Upper lobe of right lung (tissue), 1 donor: ENCODE measurements at regions not wholly inside any gene's neighbourhood (a gene's known extent, or its start where the extent isn't known, plus 50 kb on each side); places are given as distances from the start of the nearest gene placed in this dataset.
"Not testable (repeated sequence)": the region's sequence is repeated elsewhere in the genome, so short reads cannot be mapped to it uniquely, and the experiment has no call there.

Experiments used
- ATAC-seq: fragments of 200-7000 bp; cut with Tn5 transposase; one replicate; pipeline ENCODE4 v1.9.1; 2020; ENCODE audit warnings: mild to moderate bottlenecking, moderate library complexity
- DNase-seq: peaks from one replicate; pipeline ENCODE4 v3.0.0-alpha.2; 2020
- H3K27ac ChIP-seq: fragments of 200-600 bp; one replicate; pipeline ENCODE4 v1.8.0; 2022
- H3K27me3 ChIP-seq: fragments of 200-600 bp; one replicate; pipeline ENCODE4 v1.8.0; 2022; ENCODE audit warnings: mild to moderate bottlenecking
- H3K36me3 ChIP-seq: fragments of 200-600 bp; one replicate; pipeline ENCODE4 v1.8.0; 2022
- H3K4me1 ChIP-seq: fragments of 200-600 bp; one replicate; pipeline ENCODE4 v1.8.0; 2022
- H3K4me3 ChIP-seq: fragments of 200-600 bp; one replicate; pipeline ENCODE4 v1.8.0; 2022; ENCODE audit warnings: mild to moderate bottlenecking
- H3K9me3 ChIP-seq: fragments of 200-600 bp; one replicate; pipeline ENCODE4 v1.8.0; 2022
- intact Hi-C: fragments of 100-400 bp; cut with DNase I; formaldehyde crosslinking; loops from one replicate; pipeline ENCODE4 v1.11.0; 2022
- TF ChIP-seq, protein P1 (sequence below): fragments of 200-600 bp; IDR thresholded peaks from one replicate; pipeline ENCODE4 v1.8.0; 2022; ENCODE audit warnings: antibody characterized with exemption
- donor health status: DM: no; HTN: yes; CAD: no; lungs with severe emphysema.

- Histone ChIP-seq H3K4me3 (no peak overlapping the region), H3K9me3 (no peaks in the 10 kb centered on the region), H3K27me3 (no peaks in the 10 kb centered on the region), H3K27ac (no peak overlapping the region), H3K4me1 (no peaks in the 10 kb centered on the region), H3K36me3 (no peaks in the 10 kb centered on the region)
- intact Hi-C loops, result no loop called here
- DNase-seq, result no peak
- TF ChIP-seq, protein P1, sequence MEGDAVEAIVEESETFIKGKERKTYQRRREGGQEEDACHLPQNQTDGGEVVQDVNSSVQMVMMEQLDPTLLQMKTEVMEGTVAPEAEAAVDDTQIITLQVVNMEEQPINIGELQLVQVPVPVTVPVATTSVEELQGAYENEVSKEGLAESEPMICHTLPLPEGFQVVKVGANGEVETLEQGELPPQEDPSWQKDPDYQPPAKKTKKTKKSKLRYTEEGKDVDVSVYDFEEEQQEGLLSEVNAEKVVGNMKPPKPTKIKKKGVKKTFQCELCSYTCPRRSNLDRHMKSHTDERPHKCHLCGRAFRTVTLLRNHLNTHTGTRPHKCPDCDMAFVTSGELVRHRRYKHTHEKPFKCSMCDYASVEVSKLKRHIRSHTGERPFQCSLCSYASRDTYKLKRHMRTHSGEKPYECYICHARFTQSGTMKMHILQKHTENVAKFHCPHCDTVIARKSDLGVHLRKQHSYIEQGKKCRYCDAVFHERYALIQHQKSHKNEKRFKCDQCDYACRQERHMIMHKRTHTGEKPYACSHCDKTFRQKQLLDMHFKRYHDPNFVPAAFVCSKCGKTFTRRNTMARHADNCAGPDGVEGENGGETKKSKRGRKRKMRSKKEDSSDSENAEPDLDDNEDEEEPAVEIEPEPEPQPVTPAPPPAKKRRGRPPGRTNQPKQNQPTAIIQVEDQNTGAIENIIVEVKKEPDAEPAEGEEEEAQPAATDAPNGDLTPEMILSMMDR, result no peak
- no peak for ATAC-seq
Observed at GRCh38 chrX:35507701-35508100, 290.4 kb upstream of the MAGEB16 start.

- H3K4me3 ChIP-seq, intact Hi-C loops, H3K27ac ChIP-seq, DNase-seq, H3K36me3 ChIP-seq, ATAC-seq, H3K27me3 ChIP-seq, H3K4me1 ChIP-seq, H3K9me3 ChIP-seq: not testable (repeated sequence)
Observed at GRCh38 chrX:35548003-35548402, 250.1 kb upstream of the MAGEB16 start.

GRCh38 chrX:35557916-35558315, 240.2 kb upstream of the MAGEB16 start:
- no peaks in the 10 kb centered on the region for H3K27me3 ChIP-seq
- ATAC-seq, result no peak
- no peak for DNase-seq
- H3K4me3 ChIP-seq, result no peak overlapping the region
- H3K9me3 ChIP-seq, result no peaks in the 10 kb centered on the region
- H3K4me1 ChIP-seq, result no peaks in the 10 kb centered on the region
- H3K36me3 ChIP-seq, result no peaks in the 10 kb centered on the region
- TF ChIP-seq, protein P1, result no peak
- intact Hi-C loops, result no loop called here
- no peak overlapping the region for H3K27ac ChIP-seq

GRCh38 chrX:35561985-35562384, 236.2 kb upstream of the MAGEB16 start:
- no peak overlapping the region for H3K4me3 ChIP-seq
- no peak for ATAC-seq
- no peaks in the 10 kb centered on the region for H3K27me3 ChIP-seq
- H3K36me3 ChIP-seq, result no peaks in the 10 kb centered on the region
- H3K4me1 ChIP-seq, result no peaks in the 10 kb centered on the region
- TF ChIP-seq, protein P1, result no peak
- H3K27ac ChIP-seq, result no peak overlapping the region
- no peak for DNase-seq
- H3K9me3 ChIP-seq, result no peaks in the 10 kb centered on the region
- intact Hi-C loops, result no loop called here

GRCh38 chrX:35562395-35562794, 235.7 kb upstream of the MAGEB16 start:
- no peaks in the 10 kb centered on the region for H3K4me1 ChIP-seq
- no peaks in the 10 kb centered on the region for H3K36me3 ChIP-seq
- DNase-seq (no peak), ATAC-seq (no peak)
- no peak overlapping the region for H3K4me3 ChIP-seq
- H3K9me3 ChIP-seq, result no peaks in the 10 kb centered on the region
- TF ChIP-seq, protein P1, result no peak
- no peaks in the 10 kb centered on the region for H3K27me3 ChIP-seq
- intact Hi-C loops, result no loop called here
- no peak overlapping the region for H3K27ac ChIP-seq

DNA sequence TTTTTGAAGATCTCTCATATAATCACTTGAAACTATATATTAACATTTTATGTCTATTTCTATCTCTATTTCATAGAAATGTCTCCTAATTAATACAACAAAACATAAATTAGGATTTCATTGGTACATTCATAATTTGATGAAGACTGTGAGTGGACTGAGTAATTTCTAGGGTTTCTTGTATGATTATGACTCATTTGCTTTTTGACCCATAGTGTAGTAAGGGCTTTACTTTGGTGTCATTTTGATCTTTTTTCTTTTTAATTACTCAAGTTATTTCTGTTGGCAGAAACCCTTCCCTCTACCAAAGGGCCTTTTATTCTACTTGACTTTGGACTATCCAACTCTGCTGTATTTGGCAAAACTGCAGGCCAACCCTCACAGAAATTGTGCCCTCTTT, 207.9 kb upstream of the MAGEB16 start:
- no peaks in the 10 kb centered on the region for H3K36me3 ChIP-seq
- H3K27me3 ChIP-seq, result no peaks in the 10 kb centered on the region
- DNase-seq (no peak), ATAC-seq (no peak)
- intact Hi-C loops, result no loop called here
- H3K27ac ChIP-seq, result no peak overlapping the region
- no peaks in the 10 kb centered on the region for H3K9me3 ChIP-seq
- TF ChIP-seq, protein P1, result no peak
- H3K4me1 ChIP-seq, result no peaks in the 10 kb centered on the region
- no peak overlapping the region for H3K4me3 ChIP-seq

DNA sequence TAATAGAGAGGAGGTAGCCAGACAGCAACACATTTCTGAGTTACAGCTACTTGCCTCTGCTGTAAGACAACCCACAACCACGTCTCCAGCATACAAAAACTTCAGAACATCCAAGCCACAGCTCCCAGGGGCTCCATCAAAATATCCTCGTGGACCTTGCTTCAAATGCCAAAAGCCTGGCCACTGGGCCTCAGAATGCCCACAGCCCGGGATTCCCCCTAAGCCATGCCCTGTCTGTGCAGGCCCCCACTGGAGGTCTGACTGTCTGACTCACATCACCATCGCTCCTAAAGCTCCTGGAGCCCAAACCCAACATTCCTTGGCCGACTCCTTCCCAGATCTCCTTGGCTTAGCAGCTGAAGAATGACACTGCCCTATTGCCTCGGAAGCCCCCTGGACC, 186.6 kb upstream of the MAGEB16 start:
- ATAC-seq, H3K4me3 ChIP-seq, H3K9me3 ChIP-seq, intact Hi-C loops, DNase-seq, H3K4me1 ChIP-seq, H3K36me3 ChIP-seq, H3K27ac ChIP-seq, H3K27me3 ChIP-seq: not testable (repeated sequence)
